H9 (cell line): ENCODE measurements at regions not wholly inside any gene's neighbourhood (a gene's known extent, or its start where the extent isn't known, plus 50 kb on each side); places are given as distances from the start of the nearest gene placed in this dataset.

Experiments
- DNase-seq: peaks from one replicate; pipeline ENCODE4 v3.0.0-alpha.2; 2017
- H2AFZ ChIP-seq: one replicate; pipeline ENCODE4 v1.6.1; 2013; ENCODE audit warnings: mild to moderate bottlenecking, low read length, control low read depth, moderate library complexity
- H2AK5ac ChIP-seq: 2 replicates; pipeline ENCODE4 v1.6.1; 2013; ENCODE audit warnings: low read length, control low read depth, mixed read lengths; ENCODE audit not compliant: insufficient read length
- H2BK120ac ChIP-seq: one replicate; pipeline ENCODE4 v1.6.1; 2013; ENCODE audit warnings: low read depth, mild to moderate bottlenecking, low read length, control low read depth, inconsistent platforms; ENCODE audit not compliant: poor library complexity, severe bottlenecking
- H2BK12ac ChIP-seq: 2 replicates; pipeline ENCODE4 v1.6.1; 2013; ENCODE audit warnings: low read length, control low read depth, mixed read lengths, low read depth; ENCODE audit not compliant: insufficient read length
- H2BK15ac ChIP-seq: 2 replicates; pipeline ENCODE4 v1.6.1; 2013; ENCODE audit warnings: low read depth, low read length, control low read depth
- H2BK20ac ChIP-seq: one replicate; pipeline ENCODE4 v1.6.1; 2013; ENCODE audit warnings: low read depth, mild to moderate bottlenecking, low read length, control low read depth, inconsistent platforms; ENCODE audit not compliant: poor library complexity, severe bottlenecking
- H2BK5ac ChIP-seq: 2 replicates; pipeline ENCODE4 v1.6.1; 2013; ENCODE audit warnings: low read length, control low read depth, mixed read lengths; ENCODE audit not compliant: insufficient read length
- H3K14ac ChIP-seq: 2 replicates; pipeline ENCODE4 v1.6.1; 2013; ENCODE audit warnings: low read length, control low read depth; ENCODE audit not compliant: insufficient read depth
- H3K18ac ChIP-seq: 2 replicates; pipeline ENCODE4 v1.6.1; 2013; ENCODE audit warnings: low read depth, mild to moderate bottlenecking, mixed read lengths, low read length, control low read depth; ENCODE audit not compliant: insufficient read length
- H3K23ac ChIP-seq: 2 replicates; pipeline ENCODE4 v1.6.1; 2013; ENCODE audit warnings: low read length, control low read depth, mixed read lengths, low read depth; ENCODE audit not compliant: insufficient read length
- H3K23me2 ChIP-seq: 2 replicates; pipeline ENCODE4 v1.6.1; 2013; ENCODE audit warnings: low read depth, mild to moderate bottlenecking, mixed read lengths, low read length, control low read depth; ENCODE audit not compliant: insufficient read length, poor library complexity, severe bottlenecking
- H3K27ac ChIP-seq: 2 replicates; pipeline ENCODE4 v1.5.1; 2013; ENCODE audit warnings: low read length, control low read depth, mixed read lengths, low read depth; ENCODE audit not compliant: insufficient read length
- H3K27me3 ChIP-seq: 2 replicates; pipeline ENCODE4 v1.6.1; 2013; ENCODE audit warnings: low read length, control low read depth, inconsistent platforms; ENCODE audit not compliant: insufficient read depth
- H3K4ac ChIP-seq: 2 replicates; pipeline ENCODE4 v1.6.1; 2013; ENCODE audit warnings: low read depth, mild to moderate bottlenecking, control low read depth, inconsistent platforms, low read length, moderate library complexity
- H3K4me1 ChIP-seq: 2 replicates; pipeline ENCODE4 v1.6.1; 2013; ENCODE audit warnings: low read length, control low read depth, inconsistent platforms; ENCODE audit not compliant: insufficient read depth
- H3K4me2 ChIP-seq: 2 replicates; pipeline ENCODE4 v1.6.1; 2013; ENCODE audit warnings: low read length, control low read depth, mixed read lengths; ENCODE audit not compliant: insufficient read length, insufficient read depth
- H3K56ac ChIP-seq: 2 replicates; pipeline ENCODE4 v1.6.1; 2013; ENCODE audit warnings: low read depth, mild to moderate bottlenecking, mixed read lengths, low read length, control low read depth; ENCODE audit not compliant: insufficient read length
- H3K79me1 ChIP-seq: 2 replicates; pipeline ENCODE4 v1.6.1; 2013; ENCODE audit warnings: low read depth, mild to moderate bottlenecking, moderate library complexity, low read length, control low read depth, inconsistent platforms; ENCODE audit not compliant: insufficient read depth, poor library complexity, severe bottlenecking
- H3K79me2 ChIP-seq: 2 replicates; pipeline ENCODE4 v1.6.1; 2013; ENCODE audit warnings: low read length, control low read depth, inconsistent platforms; ENCODE audit not compliant: insufficient read depth
- H3K9ac ChIP-seq: 2 replicates; pipeline ENCODE4 v1.6.1; 2013; ENCODE audit warnings: low read length, control low read depth, mixed read lengths; ENCODE audit not compliant: insufficient read length; ENCODE audit errors: extremely low read depth
- H3K9me3 ChIP-seq: one replicate; pipeline ENCODE4 v1.6.1; 2013; ENCODE audit warnings: low read depth, low read length, inconsistent platforms; ENCODE audit not compliant: control insufficient read depth
- H3T11ph ChIP-seq: one replicate; pipeline ENCODE4 v1.6.1; 2013; ENCODE audit warnings: mild to moderate bottlenecking, low read length, control low read depth, inconsistent platforms
- H4K20me1 ChIP-seq: one replicate; pipeline ENCODE4 v1.6.1; 2013; ENCODE audit not compliant: control insufficient read depth, insufficient read length, insufficient read depth
- H4K5ac ChIP-seq: 2 replicates; pipeline ENCODE4 v1.6.1; 2013; ENCODE audit warnings: low read depth, mild to moderate bottlenecking, mixed read lengths, low read length, control low read depth; ENCODE audit not compliant: insufficient read length
- H4K8ac ChIP-seq: replicated peaks from 2 replicates; pipeline ENCODE4 v1.6.1; 2013; ENCODE audit warnings: low read length, control low read depth, mixed read lengths, low read depth; ENCODE audit not compliant: insufficient read length
- H4K91ac ChIP-seq: 2 replicates; pipeline ENCODE4 v1.6.1; 2013; ENCODE audit warnings: low read depth, mild to moderate bottlenecking, moderate library complexity, mixed read lengths, low read length, control low read depth; ENCODE audit not compliant: insufficient read length
- H3K27ac Mint-ChIP-seq, 3 experiments: 2 replicates in 2 of 3; 3 replicates in 1 of 3; pipeline ENCODE4 v1.8.0; 2020 to 2021; ENCODE audit warnings: mixed read lengths in 3 of 3, mild to moderate bottlenecking in 1 of 3, moderate library complexity in 1 of 3
- H3K27me3 Mint-ChIP-seq: 2 replicates; pipeline ENCODE4 v1.8.0; 2021; ENCODE audit warnings: low read depth, mild to moderate bottlenecking, moderate library complexity, mixed read lengths
- H3K36me3 Mint-ChIP-seq, 3 experiments: 2 replicates in 2 of 3; 3 replicates in 1 of 3; pipeline ENCODE4 v1.8.0; 2020 to 2021; ENCODE audit warnings: low read depth in 3 of 3, mixed read lengths in 3 of 3; ENCODE audit not compliant: insufficient read depth in 1 of 3
- H3K4me1 Mint-ChIP-seq, 2 experiments: 2 replicates each; pipeline ENCODE4 v1.8.0; 2020; ENCODE audit warnings: mixed read lengths in 2 of 2
- H3K4me3 Mint-ChIP-seq, 2 experiments: 2 replicates in 1 of 2; 3 replicates in 1 of 2; pipeline ENCODE4 v1.8.0; 2020 to 2021; ENCODE audit warnings: mild to moderate bottlenecking in 2 of 2, mixed read lengths in 2 of 2, moderate library complexity in 1 of 2
- H3K9me3 Mint-ChIP-seq, 2 experiments: 2 replicates in 1 of 2; 3 replicates in 1 of 2; pipeline ENCODE4 v1.8.0; 2020; ENCODE audit warnings: mild to moderate bottlenecking in 2 of 2, mixed read lengths in 2 of 2, moderate library complexity in 1 of 2
- CTCF ChIP-seq: fragments of 200-600 bp; sonication (generic); conservative IDR thresholded peaks from 3 replicates; pipeline ENCODE4 v1.8.0; 2021; ENCODE audit warnings: antibody characterized with exemption, mild to moderate bottlenecking
- WGBS: extraction: QIAGEN DNeasy Blood & Tissue Kit; methylation state at CpG from one replicate; pipeline ENCODE4 v1.1.7; 2013; ENCODE audit warnings: missing lambda C conversion rate, low lambda C conversion rate, mixed read lengths; ENCODE audit not compliant: insufficient read length; ENCODE audit errors: extremely low coverage; 5-methylcytosine and 5-hydroxymethylcytosine counted together

- H2AFZ ChIP-seq: no peak overlapping the region
- no peak overlapping the region for H3K14ac ChIP-seq
- H3K4ac ChIP-seq: no peak overlapping the region
- no peak overlapping the region for H3K18ac ChIP-seq
- no CpG with 5 or more reads among the region's 2 CpGs for WGBS
- no peaks in the 10 kb centered on the region for H3K79me1 ChIP-seq
- H4K5ac ChIP-seq: no peak overlapping the region
- H3K27me3 Mint-ChIP-seq: no peaks in the 10 kb centered on the region
- H3K79me2 ChIP-seq: no peaks in the 10 kb centered on the region
- H4K8ac ChIP-seq: no peak overlapping the region
- H3K36me3 Mint-ChIP-seq: no peaks in the 10 kb centered on the region
- no peak overlapping the region for H3K27ac Mint-ChIP-seq
- no peaks in the 10 kb centered on the region for H3K9me3 Mint-ChIP-seq
- H3K4me1 Mint-ChIP-seq: no peaks in the 10 kb centered on the region
- H2BK20ac ChIP-seq: no peak overlapping the region
- H3K9ac ChIP-seq: no peak overlapping the region
- H2BK15ac ChIP-seq: no peak overlapping the region
- no peaks in the 10 kb centered on the region for H3K23me2 ChIP-seq
- no peak overlapping the region for H4K91ac ChIP-seq
- H2BK12ac ChIP-seq: no peak overlapping the region
- H2BK120ac ChIP-seq: no peak overlapping the region
- no peak overlapping the region for H3K4me2 ChIP-seq
- no peak overlapping the region for H3T11ph ChIP-seq
- no peak for DNase-seq
- H2AK5ac ChIP-seq: no peak overlapping the region
- H3K4me1 ChIP-seq: no peaks in the 10 kb centered on the region
- H3K56ac ChIP-seq: no peak overlapping the region
- H2BK5ac ChIP-seq: no peak overlapping the region
- no peak for TF ChIP-seq CTCF
- H3K27ac ChIP-seq: no peak overlapping the region
- H3K27me3 ChIP-seq: no peaks in the 10 kb centered on the region
- H3K23ac ChIP-seq: no peak overlapping the region
- H4K20me1 ChIP-seq: no peaks in the 10 kb centered on the region
- no peaks in the 10 kb centered on the region for H3K9me3 ChIP-seq
- H3K4me3 Mint-ChIP-seq: no peak overlapping the region
Measured at GRCh38 chr1:189305279-189305678, 1172.4 kb downstream of the BRINP3 start.
